ENCODE measurements at regions not wholly inside any gene's neighbourhood (a gene's known extent, or its start where the extent isn't known, plus 50 kb on each side); places are given as distances from the start of the nearest gene placed in this dataset.

DNA sequence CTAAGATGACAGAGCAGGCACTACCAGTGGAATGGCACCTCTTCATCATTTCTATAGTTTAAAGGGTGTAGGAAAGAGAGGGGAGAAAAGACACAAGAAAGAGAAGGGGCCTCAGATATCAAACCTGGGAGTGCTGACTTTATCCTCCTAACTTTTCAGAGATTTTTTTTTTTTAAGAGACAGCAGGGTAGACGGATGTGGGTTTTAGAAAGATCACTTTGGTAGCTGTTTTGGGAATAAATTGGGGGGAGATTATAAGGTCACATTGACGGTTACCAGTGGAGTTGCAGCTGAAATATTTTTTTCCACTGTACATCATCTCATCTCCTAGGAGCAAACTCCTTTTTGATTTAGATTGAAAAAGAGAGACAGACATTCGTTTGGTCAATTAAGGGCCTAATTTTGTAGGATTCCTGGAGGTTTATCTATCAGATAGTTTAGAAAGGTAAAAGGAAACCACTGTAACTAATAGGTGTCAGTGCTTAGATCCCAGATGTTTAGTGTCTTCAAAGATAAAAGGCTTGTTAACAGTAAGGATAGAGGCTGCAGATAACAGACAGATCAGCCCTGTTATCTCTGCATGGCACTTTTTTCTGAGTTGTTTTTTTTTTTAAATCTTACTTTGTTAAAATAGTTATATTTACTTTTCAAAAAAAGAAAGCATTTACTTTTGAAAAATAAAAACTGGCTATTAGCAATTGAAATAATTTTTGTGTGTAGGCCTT is 1057.0 kb downstream of the IGSF11 start:
- TF ChIP-seq POLR2A (IDR thresholded peaks at IDR 0.05) (no peak), CTCF (IDR thresholded peaks at IDR 0.05) (no peak)
